ENCODE measurements at regions not wholly inside any gene's neighbourhood (a gene's known extent, or its start where the extent isn't known, plus 50 kb on each side); places are given as distances from the start of the nearest gene placed in this dataset.

GRCh38 chr1:104294259-104294658, 544.6 kb downstream of the AMY1C start:
- TF ChIP-seq CTCF (IDR thresholded peaks at IDR 0.05), result no peak
- TF ChIP-seq POLR2AphosphoS5 (IDR thresholded peaks at IDR 0.05; ENCODE audit: insufficient read depth in 1 of 2, low read depth in 1 of 2), result no peak
